ENCODE measurements at regions not wholly inside any gene's neighbourhood (a gene's known extent, or its start where the extent isn't known, plus 50 kb on each side); places are given as distances from the start of the nearest gene placed in this dataset.

DNA sequence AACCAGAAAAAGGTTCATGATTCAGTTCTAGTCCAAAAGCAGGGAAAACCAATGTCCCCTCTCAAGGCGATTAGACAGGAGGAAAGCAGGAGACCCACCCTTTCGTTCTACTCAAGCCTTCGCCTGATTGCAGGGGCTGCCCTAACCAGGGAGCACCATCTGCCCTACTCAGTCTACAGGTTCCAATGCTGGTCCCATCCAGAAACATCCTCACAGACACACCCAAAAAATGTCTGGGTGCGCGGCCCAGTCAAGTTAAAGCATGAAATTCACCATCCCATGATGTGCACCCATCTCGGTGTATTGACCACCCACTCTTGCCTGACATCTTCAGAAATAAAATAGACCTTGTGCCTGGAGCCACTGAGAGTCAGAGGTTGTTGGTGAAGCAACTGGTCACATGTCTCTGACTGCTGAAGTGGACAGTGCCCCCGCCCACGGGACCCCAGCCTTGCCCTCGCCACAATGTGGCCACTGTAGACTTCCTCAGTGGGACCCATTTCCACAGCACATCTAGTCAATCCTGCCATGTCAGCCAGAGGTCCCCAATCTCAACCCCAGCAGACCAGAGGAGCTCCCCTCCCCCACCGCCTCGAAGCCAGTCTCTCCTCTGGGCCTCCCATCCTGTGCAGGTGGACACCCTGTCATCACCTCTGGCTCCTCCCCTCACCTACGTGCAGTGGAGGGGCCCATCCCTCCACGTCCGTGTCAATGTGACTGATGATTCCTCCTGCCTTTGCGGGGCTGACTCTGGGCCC lies 116.3 kb upstream of the PPP2R2D start:
- WGBS, 2 experiments, result 94% methylated on average over 15 of the region's 15 CpGs
- Histone ChIP-seq H3K27me3 (ENCODE audit: control insufficient read depth, insufficient read depth, low read length, poor library complexity, severe bottlenecking) (no peaks in the 10 kb centered on the region), H3K4me1 (ENCODE audit: control insufficient read depth, insufficient read depth, low read length) (no peaks in the 10 kb centered on the region), H3K9me3 (ENCODE audit: control insufficient read depth, low read length) (no peaks in the 10 kb centered on the region), H3K4me3 (ENCODE audit: insufficient read depth, low read depth, low read length) (no peak overlapping the region), H3K27ac (ENCODE audit: insufficient read depth, low read depth, low read length, poor library complexity, severe bottlenecking) (no peak overlapping the region), H3K36me3 (ENCODE audit: control insufficient read depth, insufficient read depth, low read length) (no peaks in the 10 kb centered on the region)

- H3K36me3 ChIP-seq (ENCODE audit: control insufficient read depth, insufficient read depth, low read length), result no peaks in the 10 kb centered on the region
- H3K27me3 ChIP-seq (ENCODE audit: control insufficient read depth, insufficient read depth, low read length, poor library complexity, severe bottlenecking), result no peaks in the 10 kb centered on the region
- no peak overlapping the region for H3K27ac ChIP-seq (ENCODE audit: insufficient read depth, low read depth, low read length, poor library complexity, severe bottlenecking)
- no peak overlapping the region for H3K4me3 ChIP-seq (ENCODE audit: insufficient read depth, low read depth, low read length)
- no peaks in the 10 kb centered on the region for H3K9me3 ChIP-seq (ENCODE audit: control insufficient read depth, low read length)
- 95 to 97% methylated on average over 11 of the region's 11 CpGs for WGBS, 2 experiments
- no peaks in the 10 kb centered on the region for H3K4me1 ChIP-seq (ENCODE audit: control insufficient read depth, insufficient read depth, low read length)
Observed at GRCh38 chr10:131785121-131785460, 115.7 kb upstream of the PPP2R2D start.

DNA sequence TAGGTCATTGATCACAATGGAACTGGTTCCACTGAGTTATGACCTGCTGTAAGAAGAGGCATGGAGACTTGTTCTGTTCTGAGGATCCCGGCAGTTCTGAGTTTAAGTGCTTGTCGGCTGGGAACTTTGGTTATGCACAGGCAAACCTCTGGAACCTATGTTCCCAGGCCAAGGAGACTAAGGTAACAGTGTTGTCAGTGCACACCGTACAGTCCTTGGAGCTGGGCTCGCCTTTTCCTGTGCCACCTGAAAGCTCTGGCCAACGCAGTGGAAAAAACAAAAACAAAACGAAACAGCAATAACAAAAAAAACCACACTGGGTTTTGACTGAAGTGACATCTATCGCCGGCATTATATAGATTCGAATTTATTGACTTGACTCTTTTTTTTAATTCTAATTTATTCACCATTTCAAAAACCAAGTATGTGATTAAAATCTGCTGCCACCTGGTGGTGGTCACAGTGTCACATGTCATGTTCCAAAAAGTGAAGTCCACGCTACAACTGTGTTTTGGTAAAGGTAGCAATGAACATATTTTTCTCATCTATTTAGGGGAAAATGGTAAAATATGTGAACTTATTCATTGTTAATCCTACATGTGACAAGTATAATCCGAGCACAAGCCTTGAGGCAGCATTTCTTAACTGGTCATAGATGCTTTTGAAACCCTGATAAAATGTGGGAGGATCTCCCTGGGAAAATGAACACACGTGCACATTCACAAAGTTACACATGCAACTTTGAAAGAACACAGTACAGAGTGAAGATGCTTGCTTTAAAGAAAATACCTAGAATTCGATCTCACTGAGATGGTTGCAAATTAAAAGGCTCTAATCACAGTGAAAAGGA lies 113.8 kb upstream of the PPP2R2D start:
- no peaks in the 10 kb centered on the region for H3K4me1 ChIP-seq (ENCODE audit: control insufficient read depth, insufficient read depth, low read length)
- H3K36me3 ChIP-seq (ENCODE audit: control insufficient read depth, insufficient read depth, low read length), result no peaks in the 10 kb centered on the region
- H3K27ac ChIP-seq (ENCODE audit: insufficient read depth, low read depth, low read length, poor library complexity, severe bottlenecking), result no peak overlapping the region
- no peak overlapping the region for H3K4me3 ChIP-seq (ENCODE audit: insufficient read depth, low read depth, low read length)
- no peaks in the 10 kb centered on the region for H3K27me3 ChIP-seq (ENCODE audit: control insufficient read depth, insufficient read depth, low read length, poor library complexity, severe bottlenecking)
- H3K9me3 ChIP-seq (ENCODE audit: control insufficient read depth, low read length), result no peaks in the 10 kb centered on the region
- WGBS, 2 experiments, result 73 to 78% methylated on average over 12 to 13 of the region's 13 CpGs

DNA sequence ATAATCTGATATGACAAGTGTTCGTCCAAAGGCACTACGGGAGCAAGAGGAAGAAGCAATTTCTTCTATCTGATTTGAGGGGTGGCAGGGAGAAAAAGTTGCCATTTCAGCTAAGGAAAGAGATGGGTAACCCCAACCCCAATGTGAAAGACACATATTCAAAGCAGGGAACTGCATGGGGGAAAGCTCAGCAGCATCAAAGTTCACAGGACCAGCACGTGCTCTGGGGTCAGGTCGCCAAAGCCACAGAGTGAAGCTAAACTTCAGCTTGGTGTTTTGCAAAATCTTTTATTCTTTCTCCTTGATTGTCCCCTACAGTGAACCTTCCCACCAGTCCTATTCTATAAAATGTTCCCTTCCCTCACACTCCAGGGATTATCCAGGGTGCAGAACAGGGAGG lies 112.8 kb upstream of the PPP2R2D start:
- WGBS, 2 experiments, result 85 to 90% methylated on average over 4 of the region's 4 CpGs
- Histone ChIP-seq H3K27ac (ENCODE audit: insufficient read depth, low read depth, low read length, poor library complexity, severe bottlenecking) (no peak overlapping the region), H3K4me3 (ENCODE audit: insufficient read depth, low read depth, low read length) (no peak overlapping the region), H3K27me3 (ENCODE audit: control insufficient read depth, insufficient read depth, low read length, poor library complexity, severe bottlenecking) (no peaks in the 10 kb centered on the region), H3K36me3 (ENCODE audit: control insufficient read depth, insufficient read depth, low read length) (no peaks in the 10 kb centered on the region), H3K4me1 (ENCODE audit: control insufficient read depth, insufficient read depth, low read length) (no peaks in the 10 kb centered on the region), H3K9me3 (ENCODE audit: control insufficient read depth, low read length) (no peaks in the 10 kb centered on the region)

DNA sequence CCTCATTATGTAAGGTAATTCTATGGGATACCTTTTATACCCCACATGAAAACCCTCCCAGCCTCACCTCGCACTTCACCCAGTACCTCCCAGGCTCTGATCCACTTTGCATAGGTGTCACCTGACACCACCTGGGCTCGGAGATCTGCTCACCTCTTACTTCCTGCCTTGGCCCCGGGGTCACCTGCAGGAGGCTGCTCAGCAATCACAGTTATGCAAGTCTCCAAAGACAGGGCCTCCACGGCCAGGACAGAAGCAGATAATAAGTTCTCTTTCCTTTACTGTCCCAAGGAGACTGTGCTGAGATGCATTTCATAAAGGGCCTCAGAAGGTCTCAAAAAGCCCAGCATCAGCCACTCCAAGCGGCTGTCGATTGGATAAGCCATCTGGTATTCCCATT lies 112.4 kb upstream of the PPP2R2D start:
- Histone ChIP-seq H3K36me3 (ENCODE audit: control insufficient read depth, insufficient read depth, low read length) (no peaks in the 10 kb centered on the region), H3K4me3 (ENCODE audit: insufficient read depth, low read depth, low read length) (no peak overlapping the region), H3K9me3 (ENCODE audit: control insufficient read depth, low read length) (no peaks in the 10 kb centered on the region), H3K4me1 (ENCODE audit: control insufficient read depth, insufficient read depth, low read length) (no peaks in the 10 kb centered on the region), H3K27ac (ENCODE audit: insufficient read depth, low read depth, low read length, poor library complexity, severe bottlenecking) (no peak overlapping the region), H3K27me3 (ENCODE audit: control insufficient read depth, insufficient read depth, low read length, poor library complexity, severe bottlenecking) (no peaks in the 10 kb centered on the region)
- WGBS, 2 experiments, result 69 to 76% methylated on average over 6 of the region's 6 CpGs

- no peaks in the 10 kb centered on the region for H3K4me1 ChIP-seq (ENCODE audit: control insufficient read depth, insufficient read depth, low read length)
- no peak overlapping the region for H3K4me3 ChIP-seq (ENCODE audit: insufficient read depth, low read depth, low read length)
- H3K9me3 ChIP-seq (ENCODE audit: control insufficient read depth, low read length), result no peaks in the 10 kb centered on the region
- 93 to 95% methylated on average over 7 of the region's 7 CpGs for WGBS, 2 experiments
- H3K27me3 ChIP-seq (ENCODE audit: control insufficient read depth, insufficient read depth, low read length, poor library complexity, severe bottlenecking), result no peaks in the 10 kb centered on the region
- no peaks in the 10 kb centered on the region for H3K36me3 ChIP-seq (ENCODE audit: control insufficient read depth, insufficient read depth, low read length)
- no peak overlapping the region for H3K27ac ChIP-seq (ENCODE audit: insufficient read depth, low read depth, low read length, poor library complexity, severe bottlenecking)
Observed at GRCh38 chr10:131789516-131789915, 111.3 kb upstream of the PPP2R2D start.

DNA sequence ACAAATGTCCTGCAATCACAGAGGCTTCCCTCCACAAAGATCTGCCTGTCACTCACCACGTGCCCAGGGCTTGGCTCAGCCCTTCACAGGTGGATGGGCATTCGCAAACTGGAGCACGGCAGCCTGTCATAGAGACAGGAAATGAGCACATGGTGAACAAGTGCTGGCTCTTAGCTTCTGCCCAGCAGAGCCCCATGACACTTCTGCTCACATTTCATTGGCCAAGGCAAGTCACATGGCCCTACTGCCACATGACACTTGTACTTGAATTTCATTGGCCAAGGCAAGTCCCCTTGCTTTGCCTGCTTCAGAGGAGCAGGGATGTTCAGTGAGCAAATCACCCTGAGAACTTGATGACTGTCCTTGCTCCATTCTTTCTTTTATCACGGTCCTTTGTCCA lies 110.8 kb upstream of the PPP2R2D start:
- no peaks in the 10 kb centered on the region for H3K36me3 ChIP-seq (ENCODE audit: control insufficient read depth, insufficient read depth, low read length)
- WGBS, 2 experiments, result 95 to 96% methylated on average over 4 of the region's 4 CpGs
- no peak overlapping the region for H3K4me3 ChIP-seq (ENCODE audit: insufficient read depth, low read depth, low read length)
- H3K27ac ChIP-seq (ENCODE audit: insufficient read depth, low read depth, low read length, poor library complexity, severe bottlenecking), result no peak overlapping the region
- H3K27me3 ChIP-seq (ENCODE audit: control insufficient read depth, insufficient read depth, low read length, poor library complexity, severe bottlenecking), result no peaks in the 10 kb centered on the region
- H3K9me3 ChIP-seq (ENCODE audit: control insufficient read depth, low read length), result no peaks in the 10 kb centered on the region
- no peaks in the 10 kb centered on the region for H3K4me1 ChIP-seq (ENCODE audit: control insufficient read depth, insufficient read depth, low read length)

GRCh38 chr10:131792011-131792651 lies 108.7 kb upstream of the PPP2R2D start:
- Histone ChIP-seq H3K4me3 (ENCODE audit: insufficient read depth, low read depth, low read length) (no peak overlapping the region), H3K4me1 (ENCODE audit: control insufficient read depth, insufficient read depth, low read length) (no peaks in the 10 kb centered on the region), H3K36me3 (ENCODE audit: control insufficient read depth, insufficient read depth, low read length) (no peaks in the 10 kb centered on the region), H3K27ac (ENCODE audit: insufficient read depth, low read depth, low read length, poor library complexity, severe bottlenecking) (no peak overlapping the region), H3K9me3 (ENCODE audit: control insufficient read depth, low read length) (no peaks in the 10 kb centered on the region), H3K27me3 (ENCODE audit: control insufficient read depth, insufficient read depth, low read length, poor library complexity, severe bottlenecking) (no peaks in the 10 kb centered on the region)
- WGBS, 2 experiments, result 92 to 93% methylated on average over 12 of the region's 12 CpGs

DNA sequence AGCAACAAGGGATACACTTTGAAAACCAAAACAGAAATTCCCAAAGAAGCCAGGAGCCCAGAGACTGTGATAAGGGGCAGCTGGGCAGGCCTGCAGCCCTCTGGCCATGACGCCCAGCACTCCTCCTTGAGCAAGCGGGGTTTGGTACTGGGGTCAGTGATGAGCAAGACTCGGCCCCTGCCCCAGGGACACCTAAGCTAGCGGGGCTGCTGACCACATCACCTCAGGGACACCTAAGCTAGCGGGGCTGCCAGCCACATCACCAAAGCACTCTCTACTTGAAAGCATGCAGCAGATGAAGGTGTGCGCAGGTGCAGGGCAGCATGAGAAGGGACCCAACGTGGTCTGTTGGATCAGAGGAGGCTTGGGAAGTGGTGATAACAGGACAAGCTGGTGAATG lies 108.0 kb upstream of the PPP2R2D start:
- H3K9me3 ChIP-seq (ENCODE audit: control insufficient read depth, low read length), result no peaks in the 10 kb centered on the region
- 93 to 95% methylated on average over 7 of the region's 7 CpGs for WGBS, 2 experiments
- H3K4me1 ChIP-seq (ENCODE audit: control insufficient read depth, insufficient read depth, low read length), result no peaks in the 10 kb centered on the region
- no peak overlapping the region for H3K27ac ChIP-seq (ENCODE audit: insufficient read depth, low read depth, low read length, poor library complexity, severe bottlenecking)
- H3K27me3 ChIP-seq (ENCODE audit: control insufficient read depth, insufficient read depth, low read length, poor library complexity, severe bottlenecking), result no peaks in the 10 kb centered on the region
- H3K36me3 ChIP-seq (ENCODE audit: control insufficient read depth, insufficient read depth, low read length), result no peaks in the 10 kb centered on the region
- H3K4me3 ChIP-seq (ENCODE audit: insufficient read depth, low read depth, low read length), result no peak overlapping the region

GRCh38 chr10:131795761-131796160 lies 105.0 kb upstream of the PPP2R2D start:
- 92 to 100% methylated on average over 2 of the region's 2 CpGs for WGBS, 2 experiments
- H3K27ac ChIP-seq (ENCODE audit: insufficient read depth, low read depth, low read length, poor library complexity, severe bottlenecking), result no peak overlapping the region

More at GRCh38 chr10:131795761-131796160, 105.0 kb upstream of the PPP2R2D start:
- no peaks in the 10 kb centered on the region for H3K27me3 ChIP-seq (ENCODE audit: control insufficient read depth, insufficient read depth, low read length, poor library complexity, severe bottlenecking)
- H3K36me3 ChIP-seq (ENCODE audit: control insufficient read depth, insufficient read depth, low read length), result no peaks in the 10 kb centered on the region
- H3K4me1 ChIP-seq (ENCODE audit: control insufficient read depth, insufficient read depth, low read length), result no peaks in the 10 kb centered on the region
- H3K4me3 ChIP-seq (ENCODE audit: insufficient read depth, low read depth, low read length), result no peak overlapping the region
- H3K9me3 ChIP-seq (ENCODE audit: control insufficient read depth, low read length), result peaks cover 4% of the 10 kb centered on the region
